Neural progenitor cell (in vitro differentiated cells): ENCODE measurements at regions not wholly inside any gene's neighbourhood (a gene's known extent, or its start where the extent isn't known, plus 50 kb on each side); places are given as distances from the start of the nearest gene placed in this dataset.

Source experiments
- DNase-seq: peaks from one replicate; pipeline ENCODE4 v3.0.0-alpha.2; 2016; ENCODE audit warnings: low spot score
- H2AFZ ChIP-seq: fragments of 200-600 bp; sonication (generic); replicated peaks from 2 replicates; pipeline ENCODE4 v1.6.1; 2016; ENCODE audit warnings: antibody characterized with exemption
- H3F3A ChIP-seq: fragments of 200-600 bp; sonication (generic); 2 replicates; pipeline ENCODE4 v1.6.1; 2016; ENCODE audit warnings: antibody characterized with exemption, low read depth
- H3K27ac ChIP-seq: fragments of 200-600 bp; sonication (generic); 2 replicates; pipeline ENCODE4 v1.5.1; 2016; ENCODE audit warnings: mild to moderate bottlenecking
- H3K27me3 ChIP-seq: fragments of 200-600 bp; sonication (generic); 2 replicates; pipeline ENCODE4 v1.6.1; 2016; ENCODE audit warnings: mild to moderate bottlenecking, moderate library complexity
- H3K36me3 ChIP-seq: fragments of 200-600 bp; sonication (generic); 2 replicates; pipeline ENCODE4 v1.5.1; 2016
- H3K4me1 ChIP-seq: fragments of 200-600 bp; sonication (generic); 2 replicates; pipeline ENCODE4 v1.6.1; 2016; ENCODE audit warnings: mixed run types
- H3K4me2 ChIP-seq: fragments of 200-600 bp; sonication (generic); 2 replicates; pipeline ENCODE4 v1.6.1; 2016
- H3K4me3 ChIP-seq: fragments of 200-600 bp; sonication (generic); 2 replicates; pipeline ENCODE4 v1.5.1; 2016
- H3K79me2 ChIP-seq: fragments of 200-600 bp; sonication (generic); 2 replicates; pipeline ENCODE4 v1.6.1; 2016; ENCODE audit warnings: low read depth
- H3K9ac ChIP-seq: fragments of 200-600 bp; sonication (generic); 2 replicates; pipeline ENCODE4 v1.6.1; 2016
- H3K9me3 ChIP-seq: fragments of 200-600 bp; sonication (generic); 2 replicates; pipeline ENCODE4 v1.5.1; 2016; ENCODE audit warnings: low read depth
- H4K20me1 ChIP-seq: fragments of 200-600 bp; sonication (generic); 2 replicates; pipeline ENCODE4 v1.6.1; 2016; ENCODE audit warnings: low read depth
- H3K27ac Mint-ChIP-seq: 3 replicates; pipeline ENCODE4 v1.8.0; 2021; ENCODE audit warnings: mixed read lengths
- H3K27me3 Mint-ChIP-seq: 2 replicates; pipeline ENCODE4 v1.8.0; 2022; ENCODE audit warnings: low read depth, mild to moderate bottlenecking, inconsistent platforms, moderate library complexity, mixed read lengths; ENCODE audit not compliant: insufficient read depth
- H3K36me3 Mint-ChIP-seq: 3 replicates; pipeline ENCODE4 v1.8.0; 2021; ENCODE audit warnings: mixed read lengths
- H3K4me1 Mint-ChIP-seq: 3 replicates; pipeline ENCODE4 v1.8.0; 2021; ENCODE audit warnings: mixed read lengths
- H3K4me3 Mint-ChIP-seq: 3 replicates; pipeline ENCODE4 v1.8.0; 2021; ENCODE audit warnings: mild to moderate bottlenecking, moderate library complexity, mixed read lengths
- H3K9me3 Mint-ChIP-seq: 3 replicates; pipeline ENCODE4 v1.8.0; 2020; ENCODE audit warnings: mixed read lengths
- EZH2 ChIP-seq: fragments of 200-600 bp; sonication (generic); IDR thresholded peaks from 2 replicates; pipeline ENCODE4 v1.6.1; 2017; ENCODE audit warnings: antibody characterized with exemption, mild to moderate bottlenecking, moderate library complexity
- EZH2phosphoT487 ChIP-seq: fragments of 200-600 bp; sonication (generic); IDR thresholded peaks from 2 replicates; pipeline ENCODE4 v1.6.1; 2017; ENCODE audit warnings: antibody characterized with exemption
- TF ChIP-seq, protein P1 (sequence below): fragments of 200-600 bp; sonication (generic); IDR thresholded peaks from 2 replicates; pipeline ENCODE4 v1.5.1; 2017; ENCODE audit warnings: antibody characterized with exemption, mild to moderate bottlenecking

GRCh38 chr2:149747456-149747855 lies 159.9 kb upstream of the MMADHC start:
- Mint-ChIP-seq H3K36me3 (no peaks in the 10 kb centered on the region), H3K9me3 (no peaks in the 10 kb centered on the region), H3K27ac (no peak overlapping the region), H3K4me3 (no peak overlapping the region), H3K27me3 (peaks cover 2% of the 10 kb centered on the region), H3K4me1 (no peaks in the 10 kb centered on the region)
- TF ChIP-seq, protein P1, sequence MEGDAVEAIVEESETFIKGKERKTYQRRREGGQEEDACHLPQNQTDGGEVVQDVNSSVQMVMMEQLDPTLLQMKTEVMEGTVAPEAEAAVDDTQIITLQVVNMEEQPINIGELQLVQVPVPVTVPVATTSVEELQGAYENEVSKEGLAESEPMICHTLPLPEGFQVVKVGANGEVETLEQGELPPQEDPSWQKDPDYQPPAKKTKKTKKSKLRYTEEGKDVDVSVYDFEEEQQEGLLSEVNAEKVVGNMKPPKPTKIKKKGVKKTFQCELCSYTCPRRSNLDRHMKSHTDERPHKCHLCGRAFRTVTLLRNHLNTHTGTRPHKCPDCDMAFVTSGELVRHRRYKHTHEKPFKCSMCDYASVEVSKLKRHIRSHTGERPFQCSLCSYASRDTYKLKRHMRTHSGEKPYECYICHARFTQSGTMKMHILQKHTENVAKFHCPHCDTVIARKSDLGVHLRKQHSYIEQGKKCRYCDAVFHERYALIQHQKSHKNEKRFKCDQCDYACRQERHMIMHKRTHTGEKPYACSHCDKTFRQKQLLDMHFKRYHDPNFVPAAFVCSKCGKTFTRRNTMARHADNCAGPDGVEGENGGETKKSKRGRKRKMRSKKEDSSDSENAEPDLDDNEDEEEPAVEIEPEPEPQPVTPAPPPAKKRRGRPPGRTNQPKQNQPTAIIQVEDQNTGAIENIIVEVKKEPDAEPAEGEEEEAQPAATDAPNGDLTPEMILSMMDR: no peak
- no peak for TF ChIP-seq EZH2
- TF ChIP-seq EZH2phosphoT487: no peak
- no peaks in the 10 kb centered on the region for H3F3A ChIP-seq
- H4K20me1 ChIP-seq: no peaks in the 10 kb centered on the region
- H3K9me3 ChIP-seq: no peaks in the 10 kb centered on the region
- no peak overlapping the region for H3K4me2 ChIP-seq
- H3K79me2 ChIP-seq: no peaks in the 10 kb centered on the region
- H3K27ac ChIP-seq: no peak overlapping the region
- H3K4me1 ChIP-seq: no peaks in the 10 kb centered on the region
- H2AFZ ChIP-seq: no peak overlapping the region
- no peaks in the 10 kb centered on the region for H3K27me3 ChIP-seq
- no peak overlapping the region for H3K9ac ChIP-seq
- no peak overlapping the region for H3K4me3 ChIP-seq
- no peaks in the 10 kb centered on the region for H3K36me3 ChIP-seq
- DNase-seq: no peak

- no peak for DNase-seq
- H3K4me1 ChIP-seq: no peaks in the 10 kb centered on the region
- no peak overlapping the region for H3K4me2 ChIP-seq
- no peaks in the 10 kb centered on the region for H4K20me1 ChIP-seq
- no peak overlapping the region for H3K4me3 ChIP-seq
- peaks cover 2% of the 10 kb centered on the region for H3K27me3 Mint-ChIP-seq
- H3K9ac ChIP-seq: no peak overlapping the region
- no peaks in the 10 kb centered on the region for H3K9me3 Mint-ChIP-seq
- H3K79me2 ChIP-seq: no peaks in the 10 kb centered on the region
- no peaks in the 10 kb centered on the region for H3F3A ChIP-seq
- no peak overlapping the region for H3K27ac ChIP-seq
- no peaks in the 10 kb centered on the region for H3K27me3 ChIP-seq
- H3K36me3 ChIP-seq: no peaks in the 10 kb centered on the region
- no peaks in the 10 kb centered on the region for H3K36me3 Mint-ChIP-seq
- no peaks in the 10 kb centered on the region for H3K9me3 ChIP-seq
- H3K27ac Mint-ChIP-seq: no peak overlapping the region
- no peaks in the 10 kb centered on the region for H3K4me1 Mint-ChIP-seq
- TF ChIP-seq, protein P1: no peak
- TF ChIP-seq EZH2: no peak
- TF ChIP-seq EZH2phosphoT487: no peak
- no peak overlapping the region for H2AFZ ChIP-seq
- no peak overlapping the region for H3K4me3 Mint-ChIP-seq
Observed at GRCh38 chr2:149745396-149746230, 158.0 kb upstream of the MMADHC start.

- Mint-ChIP-seq H3K27ac (no peak overlapping the region), H3K9me3 (no peaks in the 10 kb centered on the region), H3K27me3 (peaks cover 2% of the 10 kb centered on the region), H3K36me3 (no peaks in the 10 kb centered on the region), H3K4me3 (no peak overlapping the region), H3K4me1 (no peaks in the 10 kb centered on the region)
- H3K4me2 ChIP-seq: no peak overlapping the region
- no peaks in the 10 kb centered on the region for H3K27me3 ChIP-seq
- no peak overlapping the region for H2AFZ ChIP-seq
- H3K79me2 ChIP-seq: no peaks in the 10 kb centered on the region
- H3F3A ChIP-seq: no peaks in the 10 kb centered on the region
- no peak overlapping the region for H3K9ac ChIP-seq
- no peak for TF ChIP-seq EZH2
- TF ChIP-seq, protein P1: no peak
- H4K20me1 ChIP-seq: no peaks in the 10 kb centered on the region
- H3K4me1 ChIP-seq: no peaks in the 10 kb centered on the region
- H3K27ac ChIP-seq: no peak overlapping the region
- H3K9me3 ChIP-seq: no peaks in the 10 kb centered on the region
- DNase-seq: no peak
- no peaks in the 10 kb centered on the region for H3K36me3 ChIP-seq
- H3K4me3 ChIP-seq: no peak overlapping the region
Observed at GRCh38 chr2:149744865-149745264, 157.3 kb upstream of the MMADHC start.
